ENCODE measurements at regions not wholly inside any gene's neighbourhood (a gene's known extent, or its start where the extent isn't known, plus 50 kb on each side); places are given as distances from the start of the nearest gene placed in this dataset.

- POLR2A ChIA-PET: no interaction called here
- H3K27ac ChIP-seq (ENCODE audit: low read depth, low read length): no peak overlapping the region
- TF ChIP-seq CTCF (IDR thresholded peaks at IDR 0.05; ENCODE audit: low read depth, low read length): no peak
- H3K4me3 ChIP-seq (ENCODE audit: low read depth, low read length): no peak overlapping the region
- CTCF ChIA-PET: interaction anchor here (1.2 kb wide), 1 partner anchor 22 kb away, joined by 5 read pairs; no protein-coding TSS in a partner anchor
- no peak for DNase-seq (ENCODE audit: low read depth, low spot score)
- H3K9me3 ChIP-seq (ENCODE audit: control insufficient read depth, insufficient read depth, low read length): no peaks in the 10 kb centered on the region
- no peaks in the 10 kb centered on the region for H3K27me3 ChIP-seq (ENCODE audit: control insufficient read depth, insufficient read depth, low read length)
Measured at GRCh38 chr4:121213940-121214339, 49.8 kb upstream of the TNIP3 start.
